ENCODE measurements at regions not wholly inside any gene's neighbourhood (a gene's known extent, or its start where the extent isn't known, plus 50 kb on each side); places are given as distances from the start of the nearest gene placed in this dataset.

GRCh38 chr5:164671640-164672039 is 1166.2 kb downstream of the MAT2B start:
- Histone ChIP-seq H3K4me3 (no peak overlapping the region), H3K27ac (no peak overlapping the region)

- Histone ChIP-seq H3K4me3 (no peak overlapping the region), H3K27ac (no peak overlapping the region)
These were observed 1166.8 kb downstream of the MAT2B start for GRCh38 chr5:164672205-164672604.

- H3K27ac ChIP-seq = no peak overlapping the region
- H3K4me3 ChIP-seq = no peak overlapping the region
These were observed 1167.7 kb downstream of the MAT2B start for GRCh38 chr5:164672931-164673694.

- Histone ChIP-seq H3K4me3 (no peak overlapping the region), H3K27ac (no peak overlapping the region)
These were observed 1174.0 kb downstream of the MAT2B start for GRCh38 chr5:164679461-164679860.

- Histone ChIP-seq H3K27ac (no peak overlapping the region), H3K4me3 (no peak overlapping the region)
These were observed 1174.8 kb downstream of the MAT2B start for GRCh38 chr5:164680216-164680615.

GRCh38 chr5:164680812-164681520 is 1175.5 kb downstream of the MAT2B start:
- Histone ChIP-seq H3K27ac (no peak overlapping the region), H3K4me3 (no peak overlapping the region)

- H3K4me3 ChIP-seq = no peak overlapping the region
- H3K27ac ChIP-seq = no peak overlapping the region
These were observed 1182.0 kb downstream of the MAT2B start for GRCh38 chr5:164687391-164687790.

- no peak overlapping the region for H3K27ac ChIP-seq
- H3K4me3 ChIP-seq = no peak overlapping the region
These were observed 1183.0 kb downstream of the MAT2B start for GRCh38 chr5:164688437-164688836.

GRCh38 chr5:164708831-164709230 is 1203.4 kb downstream of the MAT2B start:
- H3K27ac ChIP-seq = no peak overlapping the region
- no peak overlapping the region for H3K4me3 ChIP-seq

- H3K4me3 ChIP-seq = no peak overlapping the region
- no peak overlapping the region for H3K27ac ChIP-seq
These were observed 1208.3 kb downstream of the MAT2B start for GRCh38 chr5:164713682-164714081.

- no peak overlapping the region for H3K27ac ChIP-seq
- no peak overlapping the region for H3K4me3 ChIP-seq
These were observed 1215.7 kb downstream of the MAT2B start for GRCh38 chr5:164721116-164721515.

- H3K4me3 ChIP-seq = no peak overlapping the region
- H3K27ac ChIP-seq = no peak overlapping the region
These were observed 1216.2 kb downstream of the MAT2B start for GRCh38 chr5:164721656-164722055.

- H3K27ac ChIP-seq = no peak overlapping the region
These were observed 1217.3 kb downstream of the MAT2B start for GRCh38 chr5:164722702-164723101.

GRCh38 chr5:164727012-164727411 is 1221.6 kb downstream of the MAT2B start:
- no peak overlapping the region for H3K4me3 ChIP-seq
- no peak overlapping the region for H3K27ac ChIP-seq

More at GRCh38 chr5:164722702-164723101, 1217.3 kb downstream of the MAT2B start:
- H3K4me3 ChIP-seq = no peak overlapping the region

GRCh38 chr5:164728733-164729132 is 1223.3 kb downstream of the MAT2B start:
- no peak overlapping the region for H3K27ac ChIP-seq
- no peak overlapping the region for H3K4me3 ChIP-seq

GRCh38 chr5:164735334-164735733 is 1229.9 kb downstream of the MAT2B start:
- Histone ChIP-seq H3K4me3 (no peak overlapping the region), H3K27ac (no peak overlapping the region)

- no peak overlapping the region for H3K27ac ChIP-seq
- no peak overlapping the region for H3K4me3 ChIP-seq
These were observed 1236.0 kb downstream of the MAT2B start for GRCh38 chr5:164741376-164741775.

- Histone ChIP-seq H3K4me3 (no peak overlapping the region), H3K27ac (no peak overlapping the region)
These were observed 1236.6 kb downstream of the MAT2B start for GRCh38 chr5:164742025-164742424.

GRCh38 chr5:164746723-164747122 is 1241.3 kb downstream of the MAT2B start:
- Histone ChIP-seq H3K27ac (no peak overlapping the region), H3K4me3 (no peak overlapping the region)

- no peak overlapping the region for H3K27ac ChIP-seq
- no peak overlapping the region for H3K4me3 ChIP-seq
These were observed 1242.0 kb downstream of the MAT2B start for GRCh38 chr5:164747371-164747770.

GRCh38 chr5:164748861-164749260 is 1243.4 kb downstream of the MAT2B start:
- Histone ChIP-seq H3K27ac (no peak overlapping the region), H3K4me3 (no peak overlapping the region)
